AG04449 (cell line): ENCODE measurements at regions not wholly inside any gene's neighbourhood (a gene's known extent, or its start where the extent isn't known, plus 50 kb on each side); places are given as distances from the start of the nearest gene placed in this dataset.

Experiments used
- CTCF ChIA-PET: fragments of 350-600 bp; formaldehyde crosslinking; extraction: SDS; loops from one replicate; lab custom pipeline; 2021; ENCODE audit warnings: antibody characterized with exemption; lab: Yijun Ruan, JAX
- POLR2A ChIA-PET: fragments of 400-600, 350-600 bp; formaldehyde crosslinking; extraction: SDS; loops from one replicate; lab custom pipeline; 2020; ENCODE audit warnings: antibody characterized with exemption, inconsistent platforms; lab: Yijun Ruan, JAX
- DNase-seq: peaks from one replicate; pipeline ENCODE4 v3.0.0-alpha.2; 2010; ENCODE audit warnings: low read depth, low spot score
- H3K4me3 ChIP-seq: 2 replicates; pipeline ENCODE4 v1.5.1; 2011; ENCODE audit warnings: low read depth, mild to moderate bottlenecking, control low read depth, low read length
- CTCF ChIP-seq: IDR thresholded peaks from one replicate; pipeline ENCODE4 v1.5.1; 2011; ENCODE audit warnings: mild to moderate bottlenecking, moderate library complexity, low read length, control low read depth, inconsistent platforms; ENCODE audit not compliant: insufficient read depth; ENCODE audit errors: missing control alignments

- no peak for DNase-seq
- H3K4me3 ChIP-seq: no peak overlapping the region
- ChIA-PET POLR2A (no interaction called here), CTCF (no interaction called here)
- TF ChIP-seq CTCF: no peak
These were observed 76.2 kb upstream of the POU2AF2 start for GRCh38 chr11:111169367-111169766.

GRCh38 chr11:111168871-111169270, 76.7 kb upstream of the POU2AF2 start:
- H3K4me3 ChIP-seq: no peak overlapping the region
- CTCF ChIA-PET: no interaction called here
- DNase-seq: no peak
- no peak for TF ChIP-seq CTCF
- POLR2A ChIA-PET: no interaction called here

- CTCF ChIA-PET: no interaction called here
These were observed 77.9 kb upstream of the POU2AF2 start for GRCh38 chr11:111167666-111168065.

GRCh38 chr11:111166598-111166997, 78.9 kb upstream of the POU2AF2 start:
- CTCF ChIA-PET: no interaction called here
- TF ChIP-seq CTCF: no peak
- no peak overlapping the region for H3K4me3 ChIP-seq
- POLR2A ChIA-PET: no interaction called here
- DNase-seq: no peak

More at GRCh38 chr11:111167666-111168065, 77.9 kb upstream of the POU2AF2 start:
- POLR2A ChIA-PET: no interaction called here
- no peak for DNase-seq
- no peak overlapping the region for H3K4me3 ChIP-seq
- TF ChIP-seq CTCF: no peak

- no peak for DNase-seq
- no peak overlapping the region for H3K4me3 ChIP-seq
- ChIA-PET POLR2A (no interaction called here), CTCF (no interaction called here)
- TF ChIP-seq CTCF: no peak
These were observed 83.2 kb upstream of the POU2AF2 start for GRCh38 chr11:111162305-111162704.

GRCh38 chr11:111157571-111157970, 88.0 kb upstream of the POU2AF2 start:
- no peak overlapping the region for H3K4me3 ChIP-seq
- POLR2A ChIA-PET: no interaction called here
- no peak for DNase-seq
- CTCF ChIA-PET: no interaction called here
- no peak for TF ChIP-seq CTCF
